SK-N-SH treated with all-trans-retinoic acid at 6 μM for 48 hours (cell line): ENCODE measurements at regions not wholly inside any gene's neighbourhood (a gene's known extent, or its start where the extent isn't known, plus 50 kb on each side); places are given as distances from the start of the nearest gene placed in this dataset.

Experiments
- ATAC-seq: fragments of 200-7000 bp; cut with Tn5 transposase; 3 replicates; pipeline ENCODE4 v1.9.1; 2020; ENCODE audit warnings: mild to moderate bottlenecking, moderate library complexity
- ARNTL ChIP-seq: fragments of 450-650 bp; formaldehyde crosslinking; IDR thresholded peaks from 2 replicates; pipeline ENCODE4 v1.5.0; 2020; ENCODE audit warnings: low read depth, mild to moderate bottlenecking, moderate library complexity, borderline replicate concordance
- BACH2 ChIP-seq: fragments of 250-450 bp; sonication (Bioruptor Pico); IDR thresholded peaks from 2 replicates; pipeline ENCODE4 v1.9.0; 2021; ENCODE audit warnings: mild to moderate bottlenecking, borderline replicate concordance
- CREB5 ChIP-seq: fragments of 250-450 bp; sonication (Bioruptor Pico); IDR thresholded peaks from 2 replicates; pipeline ENCODE4 v1.5.1; 2020; ENCODE audit warnings: low read depth, mild to moderate bottlenecking, moderate library complexity
- CSDC2 ChIP-seq: fragments of 250-450 bp; sonication (Bioruptor Pico); IDR thresholded peaks from 2 replicates; pipeline ENCODE4 v1.5.0; 2020; ENCODE audit warnings: mild to moderate bottlenecking, moderate library complexity
- CSRNP3 ChIP-seq: fragments of 250-450 bp; sonication (Bioruptor Pico); IDR thresholded peaks from 2 replicates; pipeline ENCODE4 v1.5.1; 2021; ENCODE audit warnings: mild to moderate bottlenecking, moderate library complexity
- ESRRG ChIP-seq: fragments of 250-450 bp; sonication (Bioruptor Pico); IDR thresholded peaks from 2 replicates; pipeline ENCODE4 v1.6.1; 2021; ENCODE audit warnings: mild to moderate bottlenecking
- GLIS3 ChIP-seq: fragments of 250-450 bp; sonication (Bioruptor Pico); IDR thresholded peaks from 2 replicates; pipeline ENCODE4 v1.5.0; 2020; ENCODE audit warnings: mild to moderate bottlenecking, moderate library complexity
- ISL1 ChIP-seq: fragments of 250-450 bp; sonication (Bioruptor Pico); IDR thresholded peaks from 2 replicates; pipeline ENCODE4 v2.1.2; 2022; ENCODE audit warnings: mild to moderate bottlenecking, moderate library complexity
- OSR1 ChIP-seq: fragments of 250-450 bp; sonication (Bioruptor Pico); IDR thresholded peaks from 2 replicates; pipeline ENCODE4 v1.8.0; 2022; ENCODE audit warnings: moderate library complexity, mild to moderate bottlenecking, inconsistent platforms
- PATZ1 ChIP-seq: fragments of 250-450 bp; sonication (Bioruptor Pico); IDR thresholded peaks from 2 replicates; pipeline ENCODE4 v1.8.0; 2020; ENCODE audit warnings: mild to moderate bottlenecking, moderate library complexity, borderline replicate concordance
- POU6F1 ChIP-seq: fragments of 250-450 bp; sonication (Bioruptor Pico); IDR thresholded peaks from 2 replicates; pipeline ENCODE4 v1.8.0; 2021; ENCODE audit warnings: low read depth, mild to moderate bottlenecking, moderate library complexity, borderline replicate concordance
- RARB ChIP-seq: fragments of 250-450 bp; sonication (Bioruptor Pico); IDR thresholded peaks from 2 replicates; pipeline ENCODE4 v1.8.0; 2021; ENCODE audit warnings: mild to moderate bottlenecking, moderate library complexity
- SNAI2 ChIP-seq: fragments of 250-450 bp; sonication (Bioruptor Pico); IDR thresholded peaks from 2 replicates; pipeline ENCODE4 v1.5.0; 2020; ENCODE audit warnings: mild to moderate bottlenecking, moderate library complexity
- TCF4 ChIP-seq: fragments of 250-450 bp; sonication (Bioruptor Pico); IDR thresholded peaks from 2 replicates; pipeline ENCODE4 v1.8.0; 2021; ENCODE audit warnings: mild to moderate bottlenecking, moderate library complexity, borderline replicate concordance
- TOX ChIP-seq: fragments of 250-450 bp; sonication (Bioruptor Pico); IDR thresholded peaks from 2 replicates; pipeline ENCODE4 v1.8.0; 2021; ENCODE audit warnings: mild to moderate bottlenecking, moderate library complexity, borderline replicate concordance
- TSHZ2 ChIP-seq: fragments of 250-450 bp; sonication (Bioruptor Pico); IDR thresholded peaks from 2 replicates; pipeline ENCODE4 v1.5.0; 2020; ENCODE audit warnings: mild to moderate bottlenecking, moderate library complexity
- ZC3H10 ChIP-seq: fragments of 250-450 bp; sonication (Bioruptor Pico); IDR thresholded peaks from 2 replicates; pipeline ENCODE4 v1.5.1; 2021; ENCODE audit warnings: mild to moderate bottlenecking, moderate library complexity
- ZFP3 ChIP-seq: fragments of 250-450 bp; sonication (Bioruptor Pico); IDR thresholded peaks from 2 replicates; pipeline ENCODE4 v1.5.0; 2020; ENCODE audit warnings: mild to moderate bottlenecking, moderate library complexity
- ZFP30 ChIP-seq: fragments of 450-650 bp; formaldehyde crosslinking; IDR thresholded peaks from 2 replicates; pipeline ENCODE4 v1.5.0; 2022; ENCODE audit warnings: mild to moderate bottlenecking, moderate library complexity
- ZNF70 ChIP-seq: fragments of 450-650 bp; formaldehyde crosslinking; IDR thresholded peaks from 2 replicates; pipeline ENCODE4 v1.5.0; 2020; ENCODE audit warnings: mild to moderate bottlenecking, moderate library complexity
- ZNF8 ChIP-seq: fragments of 450-650 bp; formaldehyde crosslinking; IDR thresholded peaks from 2 replicates; pipeline ENCODE4 v1.5.0; 2020; ENCODE audit warnings: mild to moderate bottlenecking, moderate library complexity

- ATAC-seq = no peak
These were observed 128.9 kb downstream of the CCER1 start for GRCh38 chr12:90826036-90826435.

GRCh38 chr12:90823859-90824258 is 131.1 kb downstream of the CCER1 start:
- ATAC-seq = no peak
- TF ChIP-seq ISL1 (CRISPR knock-in tag) (no peak), SNAI2 (CRISPR knock-in tag) (no peak), BACH2 (CRISPR knock-in tag) (no peak), ZC3H10 (no peak), ESRRG (CRISPR knock-in tag) (no peak), TOX (CRISPR knock-in tag) (no peak), ZFP3 (CRISPR knock-in tag) (no peak), ZNF8 (CRISPR knock-in tag) (no peak), POU6F1 (CRISPR knock-in tag) (no peak), RARB (CRISPR knock-in tag) (no peak), OSR1 (CRISPR knock-in tag) (no peak), ZFP30 (CRISPR knock-in tag) (no peak), TCF4 (CRISPR knock-in tag) (no peak), GLIS3 (CRISPR knock-in tag) (no peak), ZNF70 (CRISPR knock-in tag) (no peak), ARNTL (CRISPR knock-in tag) (no peak), CREB5 (CRISPR knock-in tag) (no peak), CSRNP3 (CRISPR knock-in tag) (no peak), PATZ1 (no peak)

More at GRCh38 chr12:90826036-90826435, 128.9 kb downstream of the CCER1 start:
- no peak for TF ChIP-seq CREB5 (CRISPR knock-in tag)
- no peak for TF ChIP-seq ARNTL (CRISPR knock-in tag)
- no peak for TF ChIP-seq TOX (CRISPR knock-in tag)
- no peak for TF ChIP-seq POU6F1 (CRISPR knock-in tag)
- TF ChIP-seq CSDC2 (CRISPR knock-in tag) = no peak
- no peak for TF ChIP-seq TSHZ2 (CRISPR knock-in tag)
- TF ChIP-seq OSR1 (CRISPR knock-in tag) = no peak
- TF ChIP-seq ESRRG (CRISPR knock-in tag) = no peak
